MM.1S (cell line): ENCODE measurements at regions not wholly inside any gene's neighbourhood (a gene's known extent, or its start where the extent isn't known, plus 50 kb on each side); places are given as distances from the start of the nearest gene placed in this dataset.

ENCODE experiments used
- DNase-seq: peaks from one replicate; pipeline ENCODE4 v3.0.0-alpha.2; 2015
- H2AFZ ChIP-seq: fragments of 300-600 bp; sonication (generic); 2 replicates; pipeline ENCODE4 v1.6.0; 2016; ENCODE audit warnings: antibody characterized with exemption, low read length
- H3F3A ChIP-seq: fragments of 300-600 bp; sonication (generic); 2 replicates; pipeline ENCODE4 v1.6.1; 2016; ENCODE audit warnings: mild to moderate bottlenecking, antibody characterized with exemption, low read length, moderate library complexity, mixed read lengths; ENCODE audit not compliant: insufficient read depth
- H3K27ac ChIP-seq: fragments of 300-600 bp; sonication (generic); 2 replicates; pipeline ENCODE4 v1.5.1; 2016; ENCODE audit warnings: mild to moderate bottlenecking, low read length
- H3K27me3 ChIP-seq: fragments of 300-600 bp; sonication (generic); replicated peaks from 2 replicates; pipeline ENCODE4 v1.6.0; 2016; ENCODE audit warnings: low read length; ENCODE audit not compliant: insufficient read depth
- H3K36me3 ChIP-seq: fragments of 300-600 bp; sonication (generic); replicated peaks from 2 replicates; pipeline ENCODE4 v1.6.1; 2016; ENCODE audit warnings: mild to moderate bottlenecking, low read length, mixed read lengths; ENCODE audit not compliant: insufficient read depth
- H3K4me1 ChIP-seq: fragments of 300-600 bp; sonication (generic); 2 replicates; pipeline ENCODE4 v1.6.1; 2016; ENCODE audit warnings: low read length, mixed read lengths
- H3K4me2 ChIP-seq: fragments of 300-600 bp; sonication (generic); 2 replicates; pipeline ENCODE4 v1.6.0; 2016; ENCODE audit warnings: low read depth, low read length
- H3K4me3 ChIP-seq: fragments of 300-600 bp; sonication (generic); 2 replicates; pipeline ENCODE4 v1.5.1; 2016; ENCODE audit warnings: low read length, mixed read lengths
- H3K79me2 ChIP-seq: fragments of 300-600 bp; sonication (generic); 2 replicates; pipeline ENCODE4 v1.6.1; 2016; ENCODE audit warnings: mixed run types, low read length, mixed read lengths
- H3K9ac ChIP-seq: fragments of 300-600 bp; sonication (generic); 2 replicates; pipeline ENCODE4 v1.6.1; 2016; ENCODE audit warnings: low read length, mixed read lengths
- H3K9me2 ChIP-seq: fragments of 300-600 bp; sonication (generic); replicated peaks from 2 replicates; pipeline ENCODE4 v1.6.1; 2016; ENCODE audit warnings: mild to moderate bottlenecking, low read length, mixed read lengths; ENCODE audit not compliant: insufficient read depth
- H3K9me3 ChIP-seq: fragments of 300-600 bp; sonication (generic); replicated peaks from 2 replicates; pipeline ENCODE4 v1.6.1; 2016; ENCODE audit warnings: mild to moderate bottlenecking, low read length, mixed read lengths; ENCODE audit not compliant: insufficient read depth
- H4K20me1 ChIP-seq: fragments of 300-600 bp; sonication (generic); 2 replicates; pipeline ENCODE4 v1.6.1; 2016; ENCODE audit warnings: mild to moderate bottlenecking, low read length, moderate library complexity, mixed read lengths; ENCODE audit not compliant: insufficient read depth
- CTCF ChIP-seq: fragments of 300-600 bp; sonication (generic); IDR thresholded peaks from 2 replicates; pipeline ENCODE4 v1.5.1; 2016; ENCODE audit warnings: antibody characterized with exemption, low read length, mixed read lengths
- EZH2 ChIP-seq: fragments of 300-600 bp; sonication (generic); optimal IDR thresholded peaks from 2 replicates; pipeline ENCODE3; 2017; ENCODE audit warnings: low read depth, mild to moderate bottlenecking, antibody characterized with exemption, low read length, mixed read lengths
- EZH2phosphoT487 ChIP-seq: fragments of 300-600 bp; sonication (generic); IDR thresholded peaks from 2 replicates; pipeline ENCODE4 v1.6.1; 2018; ENCODE audit warnings: antibody characterized with exemption, low read length

- Histone ChIP-seq H3K27ac (no peak overlapping the region), H3K4me2 (no peak overlapping the region), H3K36me3 (no peaks in the 10 kb centered on the region), H3K4me1 (peaks cover 29% of the 10 kb centered on the region), H3K27me3 (no peaks in the 10 kb centered on the region), H3K9me3 (no peaks in the 10 kb centered on the region), H3K79me2 (peaks cover 95% of the 10 kb centered on the region), H4K20me1 (peaks cover 5% of the 10 kb centered on the region; the same call in 1 of the 2 replicates), H2AFZ (no peak overlapping the region), H3F3A (peaks cover 26% of the 10 kb centered on the region), H3K9ac (no peak overlapping the region), H3K9me2 (no peaks in the 10 kb centered on the region), H3K4me3 (no peak overlapping the region)
- no peak for TF ChIP-seq EZH2phosphoT487
- no peak for TF ChIP-seq CTCF
- no peak for TF ChIP-seq EZH2
- no peak for DNase-seq
Measured at GRCh38 chr2:134150760-134151159, 103.1 kb upstream of the MGAT5 start.

GRCh38 chr2:134152045-134153010, 101.5 kb upstream of the MGAT5 start:
- Histone ChIP-seq H3K36me3 (no peaks in the 10 kb centered on the region), H3K27ac (no peak overlapping the region), H3K4me3 (no peak overlapping the region), H3K4me2 (no peak overlapping the region), H3K4me1 (peaks cover 36% of the 10 kb centered on the region), H2AFZ (no peak overlapping the region), H3K9ac (no peak overlapping the region), H4K20me1 (no peaks in the 10 kb centered on the region; the same call in 1 of the 2 replicates), H3K79me2 (peaks cover 95% of the 10 kb centered on the region), H3F3A (peaks cover 27% of the 10 kb centered on the region), H3K9me3 (no peaks in the 10 kb centered on the region), H3K27me3 (no peaks in the 10 kb centered on the region), H3K9me2 (no peaks in the 10 kb centered on the region)
- no peak for TF ChIP-seq CTCF
- TF ChIP-seq EZH2phosphoT487, result no peak
- no peak for TF ChIP-seq EZH2
- DNase-seq, result no peak

- Histone ChIP-seq H4K20me1 (no peaks in the 10 kb centered on the region; the same call in 1 of the 2 replicates), H3K9me2 (no peaks in the 10 kb centered on the region), H3F3A (peaks cover 27% of the 10 kb centered on the region), H3K4me1 (peaks cover 36% of the 10 kb centered on the region), H3K27ac (peak overlapping the region; percentile 91; the same call in 1 of the 2 replicates), H3K27me3 (no peaks in the 10 kb centered on the region), H3K4me2 (peak overlapping the region; percentile 67; the same call in 1 of the 2 replicates), H3K79me2 (peaks cover 95% of the 10 kb centered on the region), H2AFZ (no peak overlapping the region), H3K9me3 (no peaks in the 10 kb centered on the region), H3K36me3 (no peaks in the 10 kb centered on the region), H3K9ac (peak overlapping the region; percentile 59), H3K4me3 (no peak overlapping the region)
- TF ChIP-seq EZH2phosphoT487 (no peak), CTCF (no peak), EZH2 (no peak)
- DNase-seq, result no peak
Measured at GRCh38 chr2:134153294-134153880, 100.5 kb upstream of the MGAT5 start.
